Calu3 (cell line): ENCODE measurements at regions not wholly inside any gene's neighbourhood (a gene's known extent, or its start where the extent isn't known, plus 50 kb on each side); places are given as distances from the start of the nearest gene placed in this dataset.

ENCODE experiments used
- BruUV-seq: library from RNA; stranded (reverse); fragments of 400-500 nt; replicated peaks from 2 replicates; lab custom pipeline; 2021; lab: Mats Ljungman, UMichigan
- CTCF ChIA-PET: fragments of 300-600 bp; sonication (Branson Sonifier 250); formaldehyde crosslinking; loops from one replicate; lab custom pipeline; 2022; ENCODE audit warnings: antibody characterized with exemption; lab: Charles Lee
- DNase-seq: peaks from one replicate; pipeline ENCODE4 v3.0.0; 2022
- H3K27ac Mint-ChIP-seq: one replicate; pipeline ENCODE4 v1.8.0; 2022; ENCODE audit warnings: mixed read lengths; ENCODE audit not compliant: unreplicated experiment
- H3K27me3 Mint-ChIP-seq: one replicate; pipeline ENCODE4 v1.8.0; 2022; ENCODE audit warnings: mixed read lengths; ENCODE audit not compliant: unreplicated experiment
- H3K36me3 Mint-ChIP-seq: one replicate; pipeline ENCODE4 v1.8.0; 2022; ENCODE audit warnings: mild to moderate bottlenecking, moderate library complexity, mixed read lengths; ENCODE audit not compliant: insufficient read depth, unreplicated experiment
- H3K4me1 Mint-ChIP-seq: one replicate; pipeline ENCODE4 v1.8.0; 2022; ENCODE audit warnings: mild to moderate bottlenecking, low read depth, mixed read lengths; ENCODE audit not compliant: unreplicated experiment
- H3K4me3 Mint-ChIP-seq: one replicate; pipeline ENCODE4 v1.8.0; 2022; ENCODE audit warnings: mild to moderate bottlenecking, low read depth, moderate library complexity, mixed read lengths; ENCODE audit not compliant: unreplicated experiment
- H3K9me3 Mint-ChIP-seq: one replicate; pipeline ENCODE4 v1.8.0; 2022; ENCODE audit warnings: low read depth, mixed read lengths; ENCODE audit not compliant: unreplicated experiment
- CTCF ChIP-seq: fragments of 200-600 bp; IDR thresholded peaks from one replicate; pipeline ENCODE4 v1.8.0; 2022; ENCODE audit warnings: antibody characterized with exemption; ENCODE audit not compliant: unreplicated experiment
- intact Hi-C: fragments of 100-400 bp; cut with micrococcal nuclease; formaldehyde crosslinking; loops from one replicate; pipeline ENCODE4 v1.10.0; 2022; ENCODE audit not compliant: unreplicated experiment

GRCh38 chr13:24081387-24081786, 79.1 kb upstream of the SPATA13 start:
- H3K27ac Mint-ChIP-seq, result no peak overlapping the region
- no peak overlapping the region for H3K4me3 Mint-ChIP-seq
- BruUV-seq, result no TSS peak
- H3K9me3 Mint-ChIP-seq, result no peaks in the 10 kb centered on the region
- peaks cover 19% of the 10 kb centered on the region for H3K4me1 Mint-ChIP-seq
- no peak for DNase-seq
- CTCF ChIA-PET, result no interaction called here
- no peaks in the 10 kb centered on the region for H3K27me3 Mint-ChIP-seq
- TF ChIP-seq CTCF, result no peak
- H3K36me3 Mint-ChIP-seq, result peaks cover 3% of the 10 kb centered on the region
- intact Hi-C loops, result no loop called here

- intact Hi-C loops, result no loop called here
- Mint-ChIP-seq H3K9me3 (no peaks in the 10 kb centered on the region), H3K27me3 (no peaks in the 10 kb centered on the region), H3K27ac (no peak overlapping the region), H3K36me3 (peaks cover 5% of the 10 kb centered on the region), H3K4me1 (peaks cover 24% of the 10 kb centered on the region), H3K4me3 (no peak overlapping the region)
- CTCF ChIA-PET, result no interaction called here
- BruUV-seq, result no TSS peak
- no peak for DNase-seq
- TF ChIP-seq CTCF, result no peak
Measured at GRCh38 chr13:24083141-24083540, 77.4 kb upstream of the SPATA13 start.

GRCh38 chr13:24083722-24084421, 76.6 kb upstream of the SPATA13 start:
- DNase-seq, result no peak
- no TSS peak for BruUV-seq
- H3K36me3 Mint-ChIP-seq, result peaks cover 5% of the 10 kb centered on the region

GRCh38 chr13:24085662-24086061, 74.9 kb upstream of the SPATA13 start:
- H3K4me1 Mint-ChIP-seq, result peaks cover 24% of the 10 kb centered on the region
- TF ChIP-seq CTCF, result no peak
- H3K9me3 Mint-ChIP-seq, result no peaks in the 10 kb centered on the region
- peaks cover 5% of the 10 kb centered on the region for H3K36me3 Mint-ChIP-seq
- CTCF ChIA-PET, result interaction anchor here (0.7 kb wide), 1 partner anchor 219 kb away, joined by 4 read pairs; no protein-coding TSS in a partner anchor
- BruUV-seq, result no TSS peak
- intact Hi-C loops, result no loop called here
- no peak overlapping the region for H3K27ac Mint-ChIP-seq
- no peak overlapping the region for H3K4me3 Mint-ChIP-seq
- DNase-seq, result no peak
- no peaks in the 10 kb centered on the region for H3K27me3 Mint-ChIP-seq

More at GRCh38 chr13:24083722-24084421, 76.6 kb upstream of the SPATA13 start:
- CTCF ChIA-PET, result no interaction called here
- intact Hi-C loops, result no loop called here
- H3K27ac Mint-ChIP-seq, result no peak overlapping the region
- H3K4me1 Mint-ChIP-seq, result peaks cover 24% of the 10 kb centered on the region
- H3K9me3 Mint-ChIP-seq, result no peaks in the 10 kb centered on the region
- H3K4me3 Mint-ChIP-seq, result no peak overlapping the region
- no peaks in the 10 kb centered on the region for H3K27me3 Mint-ChIP-seq
- no peak for TF ChIP-seq CTCF
